B cell (primary cell): ENCODE measurements at regions not wholly inside any gene's neighbourhood (a gene's known extent, or its start where the extent isn't known, plus 50 kb on each side); places are given as distances from the start of the nearest gene placed in this dataset.

Experiments
- CTCF ChIP-seq: fragments of 200-600 bp; IDR thresholded peaks from one replicate; pipeline ENCODE4 v1.8.0; 2022; ENCODE audit warnings: antibody characterized with exemption, mild to moderate bottlenecking
- EZH2 ChIP-seq: IDR thresholded peaks from 2 replicates; pipeline ENCODE4 v1.6.1; 2012; ENCODE audit warnings: borderline replicate concordance, low read depth, mild to moderate bottlenecking, moderate library complexity, low read length; ENCODE audit not compliant: insufficient read depth, poor library complexity, severe bottlenecking

DNA sequence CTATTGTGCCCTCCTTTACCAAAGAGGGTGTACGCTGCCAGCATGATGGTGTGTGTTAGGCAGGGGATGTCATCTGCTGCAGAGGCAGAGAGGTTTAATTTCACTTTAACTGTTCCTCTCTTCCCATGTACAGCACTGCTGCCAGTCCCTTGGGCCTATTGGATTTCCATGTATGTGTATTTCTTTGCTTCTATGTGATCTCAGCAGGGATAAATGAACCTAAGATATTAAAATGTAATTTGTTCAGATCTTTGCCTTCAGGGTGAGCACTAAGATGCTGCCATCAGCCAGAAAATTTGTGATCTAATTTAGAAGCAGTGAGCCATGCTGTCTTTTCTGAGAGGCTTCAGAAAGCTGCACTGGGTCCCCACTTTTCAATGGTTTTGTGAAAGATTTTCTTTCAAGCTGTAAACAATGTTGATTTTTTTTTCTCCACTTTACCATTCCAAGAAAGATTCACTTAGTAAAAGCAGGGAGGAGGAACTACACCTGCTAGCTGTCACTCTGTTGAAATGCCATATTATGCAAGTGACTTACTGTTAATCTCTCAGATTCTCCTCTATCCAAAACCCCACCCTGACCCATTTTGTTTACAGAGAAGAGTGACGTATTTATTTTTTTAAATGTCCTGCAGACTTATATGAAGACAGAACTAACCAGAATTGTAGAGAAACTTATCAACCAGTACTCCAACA is 261.9 kb downstream of the TBL1XR1 start:
- TF ChIP-seq CTCF (no peak), EZH2 (no peak)
